GM18517 (cell line): ENCODE measurements at regions not wholly inside any gene's neighbourhood (a gene's known extent, or its start where the extent isn't known, plus 50 kb on each side); places are given as distances from the start of the nearest gene placed in this dataset.
"Not testable (repeated sequence)": the region's sequence is repeated elsewhere in the genome, so short reads cannot be mapped to it uniquely, and the experiment has no call there.

Experiments used
- ATAC-seq: cut with Tn5 transposase; IDR thresholded peaks from one replicate; pipeline ENCODE4 v1.9.1; 2021; ENCODE audit warnings: mild to moderate bottlenecking, moderate library complexity; ENCODE audit not compliant: unreplicated experiment

DNA sequence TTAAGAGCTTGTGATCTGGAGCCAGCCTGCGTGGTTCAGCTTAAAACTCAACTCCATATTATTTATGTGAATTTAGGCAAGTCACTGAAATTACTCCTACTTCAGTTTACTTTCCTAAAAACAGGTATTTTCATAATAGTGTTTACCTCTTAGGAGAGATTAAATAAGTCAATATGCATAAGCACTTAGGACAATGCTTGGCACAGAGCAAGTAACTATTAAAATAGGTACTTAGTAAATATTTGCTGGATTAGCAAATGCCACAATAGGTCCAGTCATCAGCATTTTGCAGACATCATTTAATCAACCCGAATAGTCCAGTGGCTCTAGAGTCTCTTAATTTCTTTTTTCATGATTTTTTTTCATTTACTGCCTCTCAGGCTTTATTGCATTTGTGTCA, 78.6 kb upstream of the PTPRK start:
- ATAC-seq = no peak

DNA sequence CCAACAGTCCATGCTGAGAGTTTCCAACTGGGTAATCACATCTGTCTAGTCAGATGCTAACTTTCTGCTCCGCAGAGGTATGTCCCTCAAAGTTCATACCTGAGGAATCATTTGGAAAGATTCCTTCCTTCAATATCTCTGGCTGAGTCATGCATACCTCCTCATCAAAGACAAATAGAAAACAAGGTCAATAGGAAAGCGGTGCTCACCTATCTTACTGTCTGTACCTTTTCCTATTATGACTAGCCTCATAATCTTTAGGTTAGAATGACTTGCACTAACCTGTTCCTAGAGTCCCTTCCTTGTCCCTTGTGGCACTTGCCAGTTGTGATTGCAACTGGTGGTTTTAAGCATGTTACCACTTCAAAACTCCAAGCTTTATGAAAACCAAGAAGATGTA, 78.2 kb upstream of the PTPRK start:
- ATAC-seq = no peak

DNA sequence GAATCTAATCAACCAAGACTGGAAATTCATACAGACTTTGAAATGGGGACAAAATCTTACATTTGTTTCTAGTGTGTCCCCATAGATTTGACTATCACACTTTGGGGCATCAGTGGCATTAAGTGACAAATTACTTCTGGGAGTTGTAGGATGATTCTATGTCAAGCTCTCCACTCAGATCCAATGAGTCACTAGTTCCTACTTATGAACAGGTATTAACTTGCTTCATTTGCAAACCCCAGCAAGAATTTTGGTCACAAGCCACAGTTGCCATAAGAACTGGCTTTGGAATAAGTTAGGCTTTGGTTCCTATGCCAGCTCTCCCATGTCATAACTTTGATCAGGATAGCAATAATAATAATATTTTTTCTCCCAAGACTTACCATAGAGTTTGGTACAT, 77.6 kb upstream of the PTPRK start:
- no peak for ATAC-seq

DNA sequence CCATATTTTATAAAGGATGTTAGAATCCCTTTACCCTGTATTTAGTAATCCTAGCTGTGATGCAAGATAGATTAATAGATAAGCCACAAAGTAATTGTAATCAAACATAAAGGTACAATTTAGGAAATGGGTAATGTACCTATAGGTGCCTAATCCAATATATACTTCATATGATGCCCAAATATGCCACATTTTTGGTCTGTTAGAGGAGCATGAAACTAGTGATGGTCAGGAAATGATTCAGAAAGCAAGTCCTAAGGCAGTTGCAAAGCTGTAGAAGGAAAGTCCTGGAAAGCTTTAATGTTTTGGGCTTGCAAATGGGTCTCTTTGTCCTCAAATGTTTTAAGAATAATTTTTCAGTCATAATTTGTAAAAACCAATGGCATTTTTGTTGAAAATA, 76.6 kb upstream of the PTPRK start:
- ATAC-seq = no peak

DNA sequence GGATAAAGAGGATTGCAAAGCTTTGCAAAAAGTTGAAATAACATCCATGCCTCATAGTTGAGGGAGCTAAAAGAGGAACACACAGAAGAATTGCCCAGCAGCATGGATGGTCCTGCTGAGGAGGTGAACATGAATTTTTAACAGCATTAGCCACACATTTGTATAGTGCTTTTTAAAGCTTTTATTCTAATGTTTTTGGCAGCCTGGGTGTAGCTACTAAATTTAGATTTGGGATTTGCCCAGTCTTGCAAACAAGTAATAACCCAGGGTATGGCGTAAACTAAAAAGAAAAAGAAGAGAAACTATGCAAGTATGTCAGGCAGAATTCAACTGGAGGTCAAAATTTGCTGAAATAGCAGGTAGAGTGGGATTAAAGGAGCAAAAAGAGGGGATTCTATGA, 75.1 kb upstream of the PTPRK start:
- no peak for ATAC-seq

DNA sequence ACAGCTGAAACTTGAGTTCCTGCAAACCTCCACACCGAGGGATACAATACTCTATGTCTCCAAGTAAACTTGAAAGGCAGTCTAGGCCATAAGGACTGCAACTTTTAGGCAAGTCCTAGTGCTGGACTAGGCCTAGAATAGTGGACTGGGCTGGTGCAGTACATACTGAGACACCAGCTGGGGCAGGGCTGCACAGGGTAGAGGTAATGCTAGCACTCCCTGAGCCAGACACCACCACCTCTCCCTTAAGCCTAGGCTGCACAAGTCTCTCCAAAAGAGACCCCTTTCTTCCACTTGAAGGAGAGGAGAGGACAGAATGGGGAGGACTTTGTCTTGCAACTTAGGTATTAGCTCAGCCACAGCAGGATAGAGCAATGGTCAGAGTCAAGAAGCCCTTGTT, 65.7 kb upstream of the PTPRK start:
- ATAC-seq = no peak

DNA sequence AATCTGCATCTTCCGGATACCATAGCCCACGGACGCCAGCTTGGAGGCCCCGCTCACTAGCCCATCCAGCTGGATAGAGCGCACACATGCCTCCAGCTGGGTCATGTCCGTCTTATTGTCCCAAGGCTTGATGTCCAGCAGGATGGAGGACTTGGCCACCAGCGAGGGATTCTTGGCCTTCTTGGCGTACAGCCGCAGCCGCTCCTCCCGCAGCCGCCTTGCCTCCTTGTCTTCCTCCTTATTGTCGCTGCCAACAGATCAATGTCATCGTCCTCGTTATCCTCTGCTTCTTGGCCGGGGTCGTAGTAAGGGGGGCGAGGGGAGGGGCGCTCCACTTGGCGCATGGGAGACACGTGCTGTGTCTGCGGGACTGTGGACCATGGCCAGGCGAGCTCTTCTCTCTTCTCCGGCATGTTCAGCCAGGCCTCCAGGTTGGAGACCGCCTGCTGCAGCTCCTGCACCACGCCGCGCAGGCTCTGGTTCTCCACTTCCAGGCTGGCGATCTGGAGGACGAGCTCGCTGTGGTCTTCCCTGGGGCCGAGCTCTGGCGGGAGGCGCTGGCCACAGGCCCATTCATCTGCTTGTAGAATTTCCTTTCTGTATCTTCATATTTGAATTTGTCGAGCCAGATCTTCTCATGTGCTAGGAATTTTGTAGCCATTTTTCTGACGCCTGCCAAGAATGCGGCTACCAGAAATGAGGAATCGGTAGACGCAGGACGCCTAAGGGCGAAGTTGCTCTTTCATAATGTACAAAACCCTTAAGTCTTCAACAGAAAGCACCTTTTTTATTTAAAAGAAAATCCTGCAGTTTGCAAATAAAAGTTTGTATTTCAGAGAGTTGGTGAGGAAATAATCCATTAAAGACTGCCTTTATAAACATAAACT, 60.1 kb upstream of the PTPRK start:
- ATAC-seq = no peak

DNA sequence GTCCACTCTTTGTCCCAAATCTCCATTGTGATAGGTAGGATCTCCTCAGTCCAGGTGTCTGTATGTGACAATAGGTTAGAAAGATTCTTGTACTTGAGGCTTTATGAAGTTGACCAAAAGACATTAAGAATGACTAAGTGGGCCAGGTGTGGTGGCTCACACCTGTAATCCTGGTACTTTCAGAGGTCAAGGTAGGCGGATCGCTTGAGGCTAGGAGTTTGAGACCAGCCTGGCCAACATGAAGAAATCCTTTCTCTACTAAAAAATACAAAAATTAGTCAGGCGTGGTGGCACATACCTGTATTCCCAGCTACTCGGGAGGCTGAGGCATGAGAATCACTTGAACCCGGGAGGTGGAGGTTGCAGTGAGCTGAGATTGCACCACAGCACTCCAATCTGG, 54.9 kb upstream of the PTPRK start:
- ATAC-seq = not testable (repeated sequence)

DNA sequence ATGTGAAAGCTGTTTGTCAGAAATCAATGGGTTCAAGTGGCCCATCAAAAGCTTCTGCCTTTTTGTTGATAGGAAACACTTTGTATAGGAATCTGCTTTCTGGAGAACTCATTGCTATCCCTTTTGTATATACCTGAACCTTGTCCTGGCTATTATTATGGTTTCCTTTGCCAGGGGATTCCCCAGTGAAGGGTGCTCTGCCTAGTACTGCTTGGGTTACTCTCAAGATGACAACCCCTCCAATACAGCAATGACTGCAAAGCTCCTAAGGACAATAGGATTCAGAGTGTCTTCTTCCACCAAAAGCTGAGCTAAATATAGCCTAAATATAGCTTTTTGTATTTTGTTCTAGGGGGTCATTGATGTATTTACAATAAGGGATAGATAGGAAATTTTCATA, 54.0 kb upstream of the PTPRK start:
- ATAC-seq = no peak

DNA sequence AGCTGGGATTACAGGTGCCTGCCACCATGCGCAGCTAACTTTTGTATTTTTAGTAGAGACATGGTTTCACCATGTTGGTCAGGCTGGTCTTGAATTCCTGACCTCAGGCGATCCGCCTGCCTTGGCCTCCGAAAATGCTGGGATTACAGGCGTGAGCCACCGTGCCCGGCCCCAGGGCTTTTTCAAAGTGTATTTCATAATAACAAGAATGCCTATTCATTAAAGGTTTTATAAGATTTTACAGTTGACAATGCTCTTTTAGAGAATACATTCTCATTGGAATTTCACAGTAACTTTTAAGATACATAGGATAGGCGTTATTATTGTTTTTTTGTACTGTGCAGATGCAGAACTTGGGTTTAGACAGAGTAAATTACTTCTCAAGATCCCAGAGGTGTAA, 52.6 kb upstream of the PTPRK start:
- no peak for ATAC-seq

DNA sequence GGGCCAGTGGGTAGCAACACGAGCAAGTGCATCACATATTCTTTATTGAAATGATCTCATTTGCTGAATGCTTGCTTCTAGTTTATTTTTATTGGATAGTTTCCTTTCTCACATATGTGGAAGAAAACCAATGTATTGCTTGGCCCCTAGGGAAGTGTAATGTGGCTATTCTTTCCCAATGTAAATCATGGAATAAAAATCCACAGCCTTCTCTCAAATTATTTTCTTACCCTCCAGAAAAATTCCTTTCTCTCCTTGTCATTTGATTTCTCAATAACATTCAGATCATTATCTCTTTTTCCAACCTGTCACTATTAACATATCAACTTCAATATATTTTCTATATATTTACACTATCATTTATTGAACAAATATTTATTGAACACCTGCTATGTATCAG, 51.9 kb upstream of the PTPRK start:
- ATAC-seq = no peak

DNA sequence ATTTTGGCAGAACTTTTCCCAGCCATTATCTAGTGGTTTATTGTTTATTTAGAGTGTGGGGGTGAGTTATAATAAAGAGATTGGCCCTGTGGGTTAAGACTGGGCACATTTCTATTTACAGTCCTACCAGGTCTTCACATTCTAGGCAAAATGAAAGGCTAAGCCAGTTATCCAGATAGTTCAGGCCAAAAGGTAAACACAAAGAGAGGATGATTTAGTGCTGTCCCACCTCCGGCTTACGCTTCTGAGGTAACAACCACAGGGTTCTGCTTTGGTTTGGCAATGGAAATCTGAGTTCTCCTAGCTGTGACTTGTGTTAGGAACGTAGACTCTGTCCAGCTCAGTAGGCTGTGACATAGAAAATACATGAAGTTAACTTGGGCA, 50.3 kb upstream of the PTPRK start:
- no peak for ATAC-seq

DNA sequence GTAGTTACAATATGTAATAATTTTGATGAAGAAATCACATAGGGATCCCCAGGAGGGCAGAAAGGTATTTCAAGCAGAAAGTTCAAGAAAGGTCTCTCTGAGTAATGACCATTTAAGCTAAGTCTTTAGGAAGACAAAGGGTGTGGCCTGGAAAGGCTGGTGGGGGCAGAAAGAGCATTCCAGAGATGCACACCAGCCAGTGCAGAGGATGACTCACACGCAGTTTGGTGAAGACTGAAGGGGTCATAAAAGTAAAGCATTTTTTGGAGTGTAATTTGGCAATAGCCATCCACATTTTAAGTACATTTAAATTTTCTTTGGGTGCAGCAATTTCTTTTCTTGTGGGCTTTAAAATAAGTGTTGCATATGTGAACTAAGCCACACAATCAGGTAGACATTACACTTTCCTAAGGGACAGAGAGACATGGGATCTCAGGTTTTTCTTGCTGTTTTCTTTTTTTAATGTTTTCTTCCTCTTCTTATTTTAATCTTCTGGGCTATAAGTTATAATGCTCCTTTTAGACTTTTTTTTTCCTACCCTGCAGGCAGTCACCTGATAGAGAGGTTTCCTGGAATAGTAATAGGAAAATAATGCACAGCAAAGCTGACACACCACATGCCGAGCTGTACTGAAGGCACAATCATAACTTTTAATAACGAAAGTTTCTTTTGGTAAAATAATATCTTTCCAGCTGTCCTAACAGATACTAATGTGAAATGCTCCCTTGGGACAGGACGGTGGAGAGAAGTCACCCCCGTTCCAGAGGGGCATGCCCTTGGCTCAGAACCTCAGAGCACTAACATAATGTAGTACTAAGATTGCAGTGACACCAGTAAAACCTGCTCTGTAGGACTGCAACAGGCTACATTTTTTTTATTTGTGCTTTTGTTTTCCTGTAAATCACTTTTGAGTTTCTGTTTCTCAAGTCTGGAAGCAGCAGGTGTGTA, 49.6 kb upstream of the PTPRK start:
- no peak for ATAC-seq
